Fibroblast of gingiva (primary cell): ENCODE measurements at regions not wholly inside any gene's neighbourhood (a gene's known extent, or its start where the extent isn't known, plus 50 kb on each side); places are given as distances from the start of the nearest gene placed in this dataset.

Experiments
- DNase-seq: peaks from one replicate; pipeline ENCODE4 v3.0.0-alpha.2; 2011; ENCODE audit warnings: low read depth

DNA sequence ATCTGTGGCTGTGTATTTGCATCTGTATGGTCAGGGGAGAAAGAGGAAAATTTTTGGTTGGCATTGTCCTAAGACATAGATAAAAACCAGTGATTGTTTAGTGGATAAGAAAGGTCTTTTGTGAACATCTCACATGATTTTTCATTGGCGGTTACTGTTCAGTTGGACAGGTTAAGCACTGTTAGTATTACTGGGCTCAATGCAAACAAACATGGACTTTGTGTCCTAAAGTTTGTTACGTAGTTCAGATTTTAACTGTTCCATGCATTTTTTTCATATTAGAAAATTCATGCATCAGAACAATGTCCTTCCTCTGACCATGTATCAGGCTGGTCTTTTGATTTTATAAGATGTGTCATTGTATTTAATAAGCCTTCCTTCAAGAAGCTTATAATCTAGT lies 368.0 kb downstream of the MEIS1 start:
- no peak for DNase-seq

DNA sequence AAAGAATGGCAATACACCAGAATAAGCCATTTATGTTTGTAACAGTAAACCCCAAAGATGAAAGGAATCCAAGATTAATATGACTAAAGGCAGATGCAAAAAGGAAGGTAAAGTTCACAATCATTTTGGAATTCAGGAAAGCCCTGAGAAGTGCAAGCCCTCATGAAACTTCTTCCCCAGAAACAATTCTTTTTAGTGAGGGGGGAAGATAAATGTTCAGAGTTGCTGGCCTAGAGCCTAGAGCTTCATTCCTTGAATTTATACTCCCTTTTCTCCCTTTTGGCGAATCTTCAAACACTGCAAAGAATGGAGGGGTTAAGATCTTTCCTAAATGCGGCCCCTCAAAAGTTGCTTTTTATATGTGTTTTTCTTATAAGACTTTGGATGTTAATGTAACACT lies 368.8 kb downstream of the MEIS1 start:
- peak; percentile 11 for DNase-seq

DNA sequence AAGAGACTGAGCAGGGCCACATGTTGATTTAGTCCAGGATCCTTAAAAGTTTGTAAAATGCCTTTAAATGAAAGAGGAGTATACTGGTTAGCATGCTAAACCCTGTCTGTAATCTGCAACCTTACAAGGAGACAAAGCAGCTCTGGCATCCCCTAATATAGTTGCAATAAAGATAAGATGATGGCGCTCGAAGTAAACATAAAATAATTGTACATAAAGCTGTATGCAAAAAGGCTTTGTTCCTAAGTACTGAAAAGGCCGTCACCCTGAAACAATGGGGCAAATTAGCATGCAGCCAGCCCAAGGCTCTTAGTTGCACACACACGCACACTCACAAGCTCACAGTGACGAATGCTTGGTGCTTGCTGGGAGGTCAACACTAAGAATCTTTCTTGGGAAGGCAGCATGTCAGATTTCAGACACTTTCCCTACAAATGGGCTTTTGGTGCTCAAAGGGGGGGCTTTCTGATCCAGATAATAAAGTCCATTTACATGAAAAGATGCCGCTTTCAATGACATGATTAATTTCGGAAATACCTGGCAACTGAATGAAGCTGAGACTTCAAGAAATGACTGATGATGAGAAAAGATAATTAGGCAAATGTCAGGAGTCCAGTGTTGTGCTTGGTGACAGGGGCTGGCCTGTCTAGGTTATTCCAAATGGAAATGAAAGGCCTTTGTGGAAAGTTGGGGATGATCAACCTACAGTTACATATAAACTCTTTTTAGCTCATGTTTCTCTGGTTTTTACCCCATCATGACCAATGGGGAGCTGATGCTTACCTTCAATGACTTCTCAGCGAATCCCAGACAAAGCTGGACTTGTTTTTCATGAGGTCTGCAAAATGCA lies 370.3 kb downstream of the MEIS1 start:
- no peak for DNase-seq

DNA sequence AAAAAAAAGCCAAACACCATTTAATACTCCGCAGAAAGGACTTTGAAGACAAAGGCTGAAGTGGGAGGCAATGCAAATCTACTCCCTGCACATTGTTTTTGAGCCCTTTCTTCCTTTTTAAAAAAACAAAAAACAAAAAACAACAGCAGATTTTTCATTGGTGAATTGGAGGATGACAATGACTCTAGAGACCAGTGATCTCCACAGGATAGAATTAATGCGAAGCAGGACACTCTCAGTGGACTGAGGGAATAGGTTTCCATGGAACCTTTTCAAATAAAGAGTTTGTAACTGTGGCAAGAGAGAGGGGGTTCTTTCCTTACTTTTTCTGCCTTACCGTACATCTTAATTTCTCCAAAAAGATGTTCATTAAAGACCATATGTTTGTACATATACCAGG lies 371.0 kb downstream of the MEIS1 start:
- no peak for DNase-seq

DNA sequence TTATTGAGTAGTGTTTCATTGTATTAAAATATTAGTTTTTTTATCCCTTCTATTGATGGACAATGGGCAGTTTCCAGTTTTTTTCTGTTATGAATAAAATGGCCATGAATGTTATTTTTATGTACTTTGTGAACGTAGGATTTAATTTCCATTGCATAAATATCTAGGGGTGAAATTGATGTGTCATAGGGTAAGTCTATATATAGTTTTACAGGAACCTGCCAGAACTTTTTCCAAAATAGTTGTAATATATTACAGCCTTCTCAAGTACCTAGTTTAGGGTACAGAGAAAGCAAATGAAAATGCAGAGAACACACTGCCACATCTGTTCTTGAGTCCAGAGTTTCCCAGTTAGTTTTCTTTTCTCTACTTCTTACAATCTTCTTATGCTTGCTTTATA lies 378.6 kb downstream of the MEIS1 start:
- peak; percentile 34 for DNase-seq

DNA sequence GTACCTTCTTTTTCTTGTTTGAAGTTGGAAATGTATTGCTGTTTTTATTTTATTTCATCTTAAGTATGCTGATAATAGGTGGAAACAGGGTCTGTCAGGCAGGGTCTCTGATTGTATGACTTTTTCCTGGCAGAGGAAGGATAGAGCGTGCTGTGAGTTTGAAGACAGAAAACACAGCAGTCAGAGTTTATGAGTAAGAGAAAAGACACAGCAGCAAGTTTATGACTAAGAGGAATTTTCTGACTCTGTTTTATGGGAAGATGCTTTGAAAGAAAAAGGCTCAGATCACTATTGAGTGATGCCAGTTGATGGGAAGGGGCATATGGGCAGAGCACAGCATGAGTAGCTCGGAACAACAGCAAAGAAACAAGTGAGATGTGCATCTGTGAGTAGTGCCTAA lies 379.1 kb downstream of the MEIS1 start:
- DNase-seq, result no peak

DNA sequence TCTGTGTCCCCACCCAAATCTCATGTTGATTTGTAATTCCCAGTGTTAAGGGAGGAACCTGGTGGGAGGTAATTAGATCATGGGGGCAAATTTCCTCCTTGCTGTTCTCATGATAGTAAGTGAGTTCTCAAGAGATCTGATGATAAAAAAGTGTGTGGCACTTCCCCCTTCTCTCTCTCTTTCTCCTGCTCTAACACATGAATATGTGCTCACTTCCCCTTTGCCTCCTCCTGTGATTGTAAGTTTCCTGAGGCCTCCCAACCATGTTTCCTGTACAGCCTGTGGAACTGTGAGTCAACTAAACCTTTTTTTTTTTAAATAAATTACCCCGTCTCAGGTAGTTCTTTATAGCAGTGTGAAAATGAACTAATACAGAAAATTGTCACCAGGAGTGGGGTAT lies 380.0 kb downstream of the MEIS1 start:
- no peak for DNase-seq

DNA sequence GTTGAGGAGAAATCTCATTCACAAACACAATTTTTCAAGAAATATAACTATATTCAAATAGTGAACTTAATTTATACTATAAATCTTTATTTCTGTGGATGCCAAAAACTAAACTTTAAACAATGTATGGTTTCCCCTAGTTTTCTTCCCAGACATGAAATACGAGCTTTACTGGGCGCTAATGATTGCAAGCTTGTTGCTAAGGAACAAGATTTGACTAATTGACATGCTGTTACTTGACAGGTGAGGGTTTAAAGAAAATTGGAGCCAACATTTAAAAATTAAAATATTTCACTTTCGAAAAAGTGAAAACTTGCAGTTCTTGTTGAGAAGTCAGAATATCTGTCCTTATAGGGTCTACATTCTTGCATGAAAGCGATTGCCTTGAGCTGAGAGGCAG lies 381.0 kb downstream of the MEIS1 start:
- DNase-seq, result no peak

DNA sequence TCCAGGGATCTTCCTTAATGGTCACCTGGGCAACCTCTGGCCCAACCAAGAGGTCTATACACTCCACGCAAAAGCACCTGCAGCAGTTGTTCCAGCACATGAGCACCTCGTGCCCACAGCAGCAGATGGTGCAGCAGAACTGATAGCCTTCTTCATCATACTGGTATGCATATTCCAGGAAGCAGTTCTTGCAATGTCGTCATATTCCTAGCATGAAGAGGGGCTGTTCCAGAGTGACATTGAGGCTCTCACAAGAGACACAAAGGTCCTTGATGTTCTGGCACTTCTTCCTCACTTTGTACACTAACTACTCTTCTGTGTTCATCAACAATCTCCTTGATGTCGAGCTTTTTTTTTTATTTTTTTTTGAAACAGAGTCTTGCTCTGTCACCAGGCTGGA lies 386.2 kb downstream of the MEIS1 start:
- no peak for DNase-seq

DNA sequence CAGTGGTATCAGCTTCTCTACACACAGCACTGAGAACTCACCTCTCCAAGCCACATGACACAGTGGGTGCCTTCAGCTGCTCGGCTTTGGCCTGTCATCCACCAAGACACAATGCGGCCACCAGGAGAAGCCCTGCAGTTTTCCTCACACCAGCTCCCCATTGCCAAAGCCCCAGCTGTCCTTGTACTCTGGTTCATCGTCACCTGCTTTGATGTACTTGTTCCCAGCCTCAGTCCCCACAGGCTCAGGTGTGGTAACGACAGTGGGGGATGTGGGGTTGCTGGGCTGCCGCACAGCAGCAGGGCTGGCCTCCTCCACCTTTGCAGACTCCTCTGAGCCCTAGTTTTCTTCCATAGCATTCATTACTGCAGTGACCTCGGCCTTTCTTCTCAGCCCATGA lies 387.3 kb downstream of the MEIS1 start:
- DNase-seq, result no peak

DNA sequence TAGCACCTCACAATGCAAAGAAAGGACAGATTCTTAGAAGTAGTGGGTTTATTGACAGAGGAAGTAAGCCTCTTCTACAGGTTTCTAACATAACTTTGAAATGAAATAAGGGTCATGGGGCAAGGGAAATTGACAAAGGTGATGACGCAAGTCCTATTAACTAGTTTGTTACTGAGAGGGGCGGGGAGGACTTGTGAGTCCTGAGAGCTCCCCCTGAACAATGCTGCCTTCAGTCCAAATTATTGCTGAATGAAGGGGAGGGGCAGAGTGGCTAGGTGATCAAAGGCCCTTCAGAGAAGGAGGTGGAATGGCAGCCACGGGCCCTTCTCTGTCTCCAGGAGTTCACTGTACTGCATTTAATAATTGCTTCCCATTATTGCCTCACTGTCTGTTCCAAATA lies 390.0 kb downstream of the MEIS1 start:
- no peak for DNase-seq

DNA sequence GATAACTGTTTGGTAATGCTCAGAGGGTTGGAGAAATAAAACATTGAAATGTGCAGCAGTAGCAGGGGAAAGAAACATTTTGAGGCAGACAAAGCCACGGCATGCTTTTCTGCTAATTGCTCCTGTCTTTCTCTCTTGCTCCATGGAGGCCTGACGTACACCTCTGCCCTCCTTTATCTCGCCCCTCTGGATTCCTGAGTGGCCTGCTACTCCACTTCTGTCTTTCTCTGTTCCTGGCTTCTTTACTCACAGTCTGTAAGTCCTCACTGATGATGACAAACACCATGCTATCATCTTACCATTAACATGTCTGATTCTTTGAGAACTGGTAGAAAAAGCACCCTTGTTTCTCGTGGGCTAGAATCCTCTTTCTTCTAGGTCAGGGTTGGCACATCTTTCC lies 392.9 kb downstream of the MEIS1 start:
- no peak for DNase-seq

DNA sequence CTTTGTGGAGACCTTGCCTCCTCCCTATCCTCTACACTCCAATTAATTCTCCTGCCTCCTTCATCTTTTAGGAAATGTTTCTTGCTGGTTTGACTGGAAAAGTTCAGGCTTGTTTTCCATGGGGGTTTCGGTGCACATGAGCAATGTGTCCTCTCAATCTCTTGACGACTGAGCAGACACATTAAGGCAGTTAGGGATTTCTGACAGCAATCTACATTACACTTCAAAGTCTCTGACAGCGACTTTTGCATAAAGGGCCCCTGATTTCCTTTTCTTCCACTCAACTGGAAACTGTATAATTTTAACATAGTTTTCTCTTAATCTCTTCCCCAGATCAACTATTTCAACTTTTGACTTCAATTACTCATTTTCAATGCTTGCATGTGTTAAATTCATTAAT lies 394.0 kb downstream of the MEIS1 start:
- DNase-seq, result no peak

DNA sequence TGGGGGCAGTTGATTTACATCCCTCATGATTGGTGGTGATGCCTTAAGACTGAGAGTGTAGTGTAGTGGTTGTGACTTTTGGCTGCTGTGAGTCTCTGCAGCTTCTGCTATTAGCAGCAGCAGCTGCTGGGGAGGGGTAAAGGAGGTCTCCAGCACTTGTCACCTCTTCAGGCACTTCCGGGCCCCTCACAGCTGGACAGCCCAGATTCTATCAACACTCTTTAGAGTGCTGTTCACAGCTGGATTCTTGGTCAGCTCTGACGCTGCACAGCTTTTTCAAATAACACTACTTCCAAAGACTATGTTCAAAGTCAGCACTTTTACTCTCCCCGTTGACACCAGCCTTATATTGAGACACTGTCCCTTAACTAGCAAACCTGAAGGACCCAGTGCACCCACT lies 396.0 kb downstream of the MEIS1 start:
- DNase-seq, result no peak

DNA sequence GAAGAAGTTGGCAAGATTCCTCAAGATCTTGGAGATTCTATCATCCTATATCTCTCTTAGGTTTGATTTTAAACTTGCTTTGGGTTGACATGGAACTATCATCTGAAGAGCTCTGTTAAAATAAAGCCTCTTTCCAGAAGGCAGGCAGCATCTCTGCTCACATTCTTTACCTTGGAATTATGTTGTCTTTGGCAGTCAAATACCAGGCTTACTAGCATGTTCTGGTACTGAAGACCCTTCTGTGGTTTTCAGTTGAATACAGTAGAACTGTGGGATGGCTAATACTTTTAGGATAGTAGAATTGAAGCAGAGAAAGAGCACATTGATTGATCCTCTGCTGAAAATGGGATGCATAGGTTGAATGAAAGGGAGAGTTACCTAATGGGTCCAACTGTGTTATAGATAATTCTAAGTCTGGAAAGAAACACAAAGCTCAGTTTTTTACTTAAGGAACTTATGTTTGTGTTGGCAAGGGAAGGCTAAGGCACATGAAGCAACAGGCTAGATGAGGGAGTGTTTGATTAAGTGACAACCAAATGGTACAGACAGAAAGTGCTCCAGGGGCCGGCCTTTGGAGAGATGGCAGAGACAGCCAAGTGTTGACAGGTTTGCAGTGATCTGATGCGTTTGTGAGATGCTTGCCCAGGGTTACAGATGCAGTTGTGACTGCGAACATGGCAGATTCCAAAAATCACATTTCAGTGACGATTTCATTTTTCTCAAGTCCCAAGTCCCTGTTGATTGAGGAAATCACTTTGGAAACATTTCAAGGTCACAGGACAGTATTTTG lies 397.9 kb downstream of the MEIS1 start:
- DNase-seq, result no peak

DNA sequence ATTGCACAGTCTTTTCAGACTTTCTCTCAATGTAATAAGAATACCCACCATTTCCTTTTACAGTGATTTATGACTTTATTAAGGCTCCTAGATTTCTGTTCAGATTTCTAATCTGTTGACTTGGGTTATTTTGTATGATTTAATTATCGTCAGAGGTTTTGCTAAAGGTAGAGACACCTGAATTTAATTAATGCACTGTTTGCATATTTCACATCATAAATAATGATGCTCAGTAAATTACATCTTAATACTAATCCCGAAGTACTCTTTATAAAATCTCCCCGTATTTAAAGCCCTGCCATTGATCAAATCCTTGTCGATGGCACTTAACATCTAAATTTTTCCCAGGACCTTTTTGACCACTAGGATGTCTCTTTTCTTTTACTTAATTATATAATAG lies 399.9 kb downstream of the MEIS1 start:
- no peak for DNase-seq

DNA sequence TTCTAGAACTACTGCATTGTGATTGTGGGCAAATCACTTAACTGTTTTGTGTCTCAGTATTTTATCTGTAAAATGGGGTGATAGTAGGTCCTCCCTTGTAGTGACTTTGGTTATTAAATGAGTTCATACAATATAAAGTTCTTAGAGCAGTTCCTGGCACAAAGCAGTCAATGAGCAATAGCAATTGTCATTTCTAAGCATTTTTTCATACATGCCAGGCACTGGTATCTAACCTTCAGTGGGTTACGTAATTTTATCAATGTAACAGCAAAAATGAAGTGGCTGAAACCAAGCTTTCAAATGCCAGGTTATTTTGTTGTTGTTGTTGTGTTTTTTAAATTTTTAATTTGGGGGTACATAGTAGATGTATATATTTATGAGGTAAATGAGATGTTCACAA lies 401.9 kb downstream of the MEIS1 start:
- DNase-seq, result no peak

DNA sequence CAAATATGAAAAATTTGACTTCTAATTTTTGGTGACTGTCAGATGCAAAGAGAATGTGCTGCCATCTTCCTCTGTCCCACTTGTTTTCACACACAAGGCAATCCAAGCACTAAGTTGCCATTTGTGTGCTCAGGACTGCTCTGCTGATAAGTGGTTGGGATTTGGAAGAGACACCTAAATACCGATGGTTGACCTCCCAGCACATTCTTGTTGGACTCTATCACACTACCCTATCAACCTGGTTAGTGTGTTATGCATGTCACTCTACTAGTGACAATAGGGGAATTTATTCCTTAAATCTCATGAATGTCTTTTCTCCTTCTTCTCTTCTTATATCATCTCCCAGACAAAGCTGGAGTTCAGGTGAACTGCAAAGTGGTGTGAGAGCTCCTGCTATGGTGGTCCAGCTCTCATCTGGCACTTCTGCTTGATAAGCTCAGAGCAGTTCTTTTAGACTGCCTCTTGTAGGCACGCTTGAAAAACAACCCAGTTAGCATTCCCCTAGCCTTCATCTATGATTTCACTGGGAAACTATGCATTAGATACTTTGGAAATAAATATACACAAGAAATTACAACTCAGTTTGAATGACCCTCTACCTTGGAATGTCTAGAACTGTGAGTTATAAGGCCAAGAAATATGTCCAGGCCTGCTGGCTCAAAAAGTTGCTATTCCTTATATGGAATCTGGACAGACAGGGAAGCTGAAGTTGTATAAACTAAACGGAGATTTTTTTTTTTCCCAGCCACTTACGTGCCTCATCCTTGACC lies 404.8 kb downstream of the MEIS1 start:
- DNase-seq, result peak; percentile 87

DNA sequence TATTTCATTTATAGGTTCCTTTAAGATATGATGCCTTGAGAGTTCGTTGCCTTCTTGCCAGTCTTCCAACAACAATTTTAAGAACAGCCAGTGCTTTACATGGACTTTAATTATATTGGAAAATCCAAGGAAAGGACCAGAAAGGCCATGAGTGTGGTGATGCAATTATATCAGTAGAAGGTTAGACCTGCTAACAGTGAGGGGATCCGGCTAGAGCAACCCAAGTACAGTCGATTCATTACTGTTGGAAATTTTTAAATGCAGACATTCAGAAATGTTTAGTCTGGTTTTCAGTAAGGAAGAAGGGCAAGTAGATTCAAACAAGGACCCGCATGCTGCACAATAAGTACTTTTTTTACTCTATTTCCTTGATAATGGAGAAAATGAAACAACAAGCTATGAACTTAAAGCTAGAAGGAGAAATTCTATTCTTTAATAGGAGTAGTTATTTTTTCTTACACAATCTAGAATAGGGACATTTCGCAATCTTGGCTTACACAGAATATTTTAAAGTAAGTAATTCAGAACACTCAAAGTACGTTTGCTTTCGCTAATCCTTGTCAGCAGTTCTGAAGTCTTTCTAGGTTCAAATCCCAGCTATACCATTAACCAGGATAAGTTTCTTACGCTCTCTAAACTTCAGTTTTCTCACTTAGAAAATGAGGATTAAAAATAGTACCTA lies 405.5 kb downstream of the MEIS1 start:
- peak; percentile 81 for DNase-seq

DNA sequence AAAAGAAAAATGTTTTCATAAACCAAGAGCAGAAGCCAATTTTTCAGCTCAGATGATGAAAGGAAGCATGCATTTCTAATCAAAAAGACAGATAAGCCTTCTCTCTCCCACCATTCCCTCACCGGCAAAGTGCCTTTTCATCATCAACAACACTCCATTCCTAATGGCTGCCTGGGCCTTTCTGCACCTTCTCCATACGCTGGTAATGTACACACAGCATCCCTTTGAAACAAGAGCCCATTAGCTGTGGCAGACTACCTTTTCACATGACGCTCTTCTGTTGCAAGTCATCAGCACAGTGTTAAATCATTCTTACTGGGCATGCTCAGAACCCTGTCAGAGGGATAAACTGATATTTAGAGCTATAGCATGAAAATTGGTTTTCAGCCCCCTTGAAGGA lies 408.9 kb downstream of the MEIS1 start:
- DNase-seq, result no peak

DNA sequence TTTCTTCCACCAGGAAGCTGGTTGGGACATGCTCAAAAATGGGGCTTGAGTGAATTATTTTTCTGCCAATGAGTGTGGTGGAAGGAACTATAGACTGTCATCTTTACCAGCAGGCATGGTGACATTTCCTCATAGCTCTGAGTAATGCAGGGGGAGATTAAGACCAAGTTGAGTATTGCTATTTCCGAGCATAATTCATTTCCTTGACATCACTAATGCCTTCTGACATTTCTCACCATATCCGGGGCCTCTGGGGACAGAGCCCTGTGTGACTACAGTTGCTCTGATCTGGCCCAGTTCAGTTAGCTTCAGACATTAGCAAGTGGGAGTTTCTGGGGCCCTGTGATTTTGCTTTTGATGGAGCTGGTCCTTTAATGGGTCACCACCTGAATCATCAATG lies 410.4 kb downstream of the MEIS1 start:
- DNase-seq, result no peak

DNA sequence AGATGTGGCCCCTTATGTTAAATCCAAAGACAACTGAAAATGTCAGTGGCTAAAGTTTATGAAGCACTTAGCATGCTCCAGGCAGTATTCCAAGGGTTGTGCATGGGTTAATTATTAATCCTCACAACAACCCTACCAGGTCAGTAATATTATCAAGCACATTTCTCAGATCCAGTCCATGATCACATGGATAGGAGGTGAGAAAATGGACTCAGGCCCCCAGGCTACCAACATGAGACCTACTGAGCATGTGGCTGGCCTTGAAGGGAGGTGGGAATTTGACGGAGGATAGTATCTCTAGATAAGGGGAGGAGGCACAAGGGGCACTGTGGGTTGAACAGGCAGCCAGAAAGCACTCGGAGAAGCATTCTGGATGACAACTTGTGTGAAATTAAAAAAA lies 412.0 kb downstream of the MEIS1 start:
- no peak for DNase-seq
